Subcutaneous abdominal adipose tissue (tissue), 5 donors: ENCODE measurements at regions not wholly inside any gene's neighbourhood (a gene's known extent, or its start where the extent isn't known, plus 50 kb on each side); places are given as distances from the start of the nearest gene placed in this dataset.
"Not testable (repeated sequence)": the region's sequence is repeated elsewhere in the genome, so short reads cannot be mapped to it uniquely, and the experiment has no call there.

ENCODE experiments used
- H3K27ac ChIP-seq: one replicate; pipeline ENCODE4 v1.7.0; 2013; ENCODE audit warnings: low read depth, mild to moderate bottlenecking, inconsistent platforms, low read length, moderate library complexity
- H3K27me3 ChIP-seq, 5 donors: one replicate each; pipeline ENCODE4 v1.7.0; 2013; ENCODE audit warnings: low read length in 5 of 5, inconsistent platforms in 1 of 5; ENCODE audit not compliant: control insufficient read depth in 5 of 5, insufficient read depth in 4 of 5
- H3K36me3 ChIP-seq, 5 donors: one replicate each; pipeline ENCODE4 v1.7.0; 2013; ENCODE audit warnings: low read length in 5 of 5; ENCODE audit not compliant: control insufficient read depth in 5 of 5, insufficient read depth in 5 of 5
- H3K4me1 ChIP-seq, 5 donors: one replicate each; pipeline ENCODE4 v1.7.0; 2013; ENCODE audit warnings: low read length in 5 of 5, mild to moderate bottlenecking in 3 of 5, moderate library complexity in 1 of 5; ENCODE audit not compliant: control insufficient read depth in 5 of 5, insufficient read depth in 5 of 5
- H3K4me3 ChIP-seq, 5 donors: one replicate each; pipeline ENCODE4 v1.7.0; 2013; ENCODE audit warnings: low read length in 5 of 5, low read depth in 1 of 5
- H3K9ac ChIP-seq, 5 donors: one replicate each; pipeline ENCODE4 v1.7.0; 2013; ENCODE audit warnings: low read length in 5 of 5, mild to moderate bottlenecking in 4 of 5, moderate library complexity in 3 of 5
- H3K9me3 ChIP-seq, 5 donors: one replicate each; pipeline ENCODE4 v1.7.0; 2013; ENCODE audit warnings: low read length in 5 of 5; ENCODE audit not compliant: control insufficient read depth in 5 of 5
- donor health status: healthy.
- donor health status: healthy.
- donor health status: healthy.
- donor health status: healthy.
- donor health status: healthy.

DNA sequence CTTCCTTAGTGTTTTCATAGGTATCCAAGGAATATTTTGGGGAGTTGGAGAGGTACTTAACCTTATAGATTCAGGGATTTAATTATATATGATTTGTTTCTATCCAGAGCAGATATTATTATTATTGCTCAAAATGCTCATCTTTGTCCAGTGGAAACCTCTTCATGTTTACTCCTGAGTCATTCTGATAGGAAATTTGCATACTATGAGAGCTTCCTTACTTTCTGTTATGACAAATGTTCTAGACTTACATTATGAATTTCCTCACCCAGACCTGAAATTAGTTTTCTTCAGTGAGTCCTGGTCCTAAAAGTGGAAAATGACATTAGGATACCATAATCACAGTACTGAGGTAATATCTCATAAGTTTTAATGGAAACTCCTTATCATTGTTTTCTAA lies 57.5 kb upstream of the PLPPR5 start:
- H3K36me3 ChIP-seq, result no peaks in the 10 kb centered on the region
- H3K4me1 ChIP-seq, result no peaks in the 10 kb centered on the region
- H3K27ac ChIP-seq, result no peak overlapping the region

DNA sequence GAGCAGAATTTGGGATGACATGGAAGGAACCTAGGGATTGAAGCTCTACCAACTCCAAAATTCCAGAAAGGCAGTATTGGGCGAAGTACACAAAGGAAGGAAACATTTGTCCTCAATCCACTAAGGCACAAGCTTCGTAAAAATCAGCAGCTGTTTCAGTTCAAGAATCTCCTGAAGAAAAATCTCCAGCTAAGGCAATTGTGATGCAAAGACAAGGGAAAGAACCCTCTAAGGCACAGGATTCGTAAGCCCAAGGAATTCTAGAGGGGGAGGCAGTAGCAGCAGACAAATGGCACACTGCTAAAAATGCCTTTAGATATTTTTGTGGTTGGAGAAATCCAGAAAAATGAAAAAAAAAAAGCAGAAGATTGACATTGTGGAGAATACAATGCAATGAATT lies 64.5 kb upstream of the PLPPR5 start:
- Histone ChIP-seq H3K27ac (no peak overlapping the region), H3K9me3 (no peaks in the 10 kb centered on the region), H3K27me3 (no peaks in the 10 kb centered on the region)

More for the DNA sequence above, 57.5 kb upstream of the PLPPR5 start:
- no peaks in the 10 kb centered on the region for H3K9me3 ChIP-seq
- no peaks in the 10 kb centered on the region for H3K27me3 ChIP-seq
- no peak overlapping the region for H3K9ac ChIP-seq
- no peak overlapping the region for H3K4me3 ChIP-seq

DNA sequence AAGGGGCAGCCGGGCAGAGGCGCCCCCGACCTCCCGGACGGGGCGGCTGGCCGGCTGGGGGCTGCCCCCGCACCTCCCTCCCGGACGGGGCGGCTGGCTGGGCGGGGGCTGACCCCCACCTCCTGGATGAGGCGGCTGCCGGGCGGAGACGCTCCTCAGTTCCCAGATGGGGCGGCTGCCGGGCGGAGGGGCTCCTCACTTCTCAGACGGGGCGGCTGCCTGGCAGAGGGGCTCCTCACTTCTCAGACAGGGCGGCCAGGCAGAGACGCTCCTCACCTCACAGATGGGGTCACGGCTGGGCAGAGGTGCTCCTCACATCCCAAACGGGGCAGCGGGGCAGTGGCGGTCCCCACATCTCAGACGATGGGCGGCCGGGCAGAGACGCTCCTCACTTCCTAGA lies 73.9 kb upstream of the PLPPR5 start:
- H3K9ac ChIP-seq, H3K36me3 ChIP-seq, H3K9me3 ChIP-seq, H3K27me3 ChIP-seq, H3K4me3 ChIP-seq, H3K4me1 ChIP-seq, H3K27ac ChIP-seq: not testable (repeated sequence)

More for the DNA sequence above, 64.5 kb upstream of the PLPPR5 start:
- Histone ChIP-seq H3K9ac (no peak overlapping the region), H3K4me1 (no peaks in the 10 kb centered on the region), H3K36me3 (no peaks in the 10 kb centered on the region), H3K4me3 (no peak overlapping the region)

DNA sequence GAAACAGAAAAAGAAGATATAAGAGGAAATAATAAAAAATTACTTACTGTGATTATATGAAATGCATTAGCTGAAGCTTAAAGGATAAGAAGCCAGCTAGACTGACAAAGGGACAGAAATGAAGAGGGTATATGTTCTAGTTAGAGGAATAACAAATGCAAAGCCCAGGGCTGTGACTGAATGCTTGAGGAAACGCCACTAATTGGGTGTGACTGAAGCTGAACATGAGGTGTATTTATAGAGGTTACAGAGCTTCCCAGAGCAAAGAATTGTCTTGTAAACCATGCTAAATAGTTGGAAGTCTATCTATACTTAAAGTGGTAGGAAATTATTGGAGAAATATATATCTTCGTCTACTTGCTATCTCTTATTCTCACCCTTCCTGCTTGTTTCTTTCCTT lies 77.7 kb upstream of the PLPPR5 start:
- peaks cover 0 to 2% (median under 1%) of the 10 kb centered on the region in 5 donors for H3K9me3 ChIP-seq
- no peaks in the 10 kb centered on the region for H3K4me1 ChIP-seq
- no peak overlapping the region for H3K9ac ChIP-seq
- no peaks in the 10 kb centered on the region for H3K36me3 ChIP-seq
- no peaks in the 10 kb centered on the region for H3K27me3 ChIP-seq
- H3K27ac ChIP-seq, result no peak overlapping the region
- H3K4me3 ChIP-seq, result no peak overlapping the region

DNA sequence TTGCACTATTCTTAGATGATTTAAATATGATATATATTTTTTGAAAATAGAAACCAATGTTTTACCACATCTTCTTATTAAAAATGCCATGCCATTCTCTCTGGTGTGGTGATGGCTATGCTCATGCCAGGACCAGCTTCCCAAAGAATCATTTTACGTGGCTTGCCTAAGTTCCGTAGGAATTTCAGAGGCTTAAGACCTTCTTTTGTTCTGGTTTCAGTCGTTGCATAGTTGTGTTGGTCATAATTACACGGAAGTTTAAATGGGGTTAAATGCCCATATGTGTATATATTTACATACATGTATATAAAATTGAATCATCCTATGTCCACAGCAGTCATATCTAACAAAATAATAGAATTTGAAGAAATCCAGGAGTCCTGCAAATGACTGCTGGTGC lies 78.7 kb upstream of the PLPPR5 start:
- Histone ChIP-seq H3K4me3 (no peak overlapping the region), H3K27ac (no peak overlapping the region), H3K27me3 (no peaks in the 10 kb centered on the region), H3K36me3 (no peaks in the 10 kb centered on the region), H3K9ac (no peak overlapping the region), H3K4me1 (no peaks in the 10 kb centered on the region), H3K9me3 (no peaks in the 10 kb centered on the region)

DNA sequence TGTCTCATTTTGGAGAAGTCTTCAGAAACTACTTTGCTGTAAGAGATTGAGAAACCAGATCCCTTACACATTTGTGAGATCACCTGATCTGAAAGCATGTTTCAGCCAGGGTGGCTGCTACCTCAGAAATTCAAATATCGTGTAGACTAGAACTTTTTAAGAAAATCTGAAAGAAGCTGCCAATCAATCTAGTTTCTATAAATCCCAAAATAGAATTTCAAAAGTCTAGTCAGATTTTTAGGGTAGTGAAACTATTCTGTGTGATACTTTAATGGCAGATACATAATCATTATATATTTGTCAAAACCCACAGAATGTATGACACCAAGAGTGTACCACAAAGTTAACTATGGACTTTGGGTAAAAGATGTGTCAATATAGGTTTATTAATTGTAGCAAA lies 79.9 kb upstream of the PLPPR5 start:
- Histone ChIP-seq H3K27me3 (no peaks in the 10 kb centered on the region), H3K4me3 (no peak overlapping the region), H3K9ac (no peak overlapping the region), H3K9me3 (peaks cover 0 to 3% (median 0%) of the 10 kb centered on the region in 5 donors), H3K36me3 (no peaks in the 10 kb centered on the region), H3K27ac (no peak overlapping the region), H3K4me1 (no peaks in the 10 kb centered on the region)

DNA sequence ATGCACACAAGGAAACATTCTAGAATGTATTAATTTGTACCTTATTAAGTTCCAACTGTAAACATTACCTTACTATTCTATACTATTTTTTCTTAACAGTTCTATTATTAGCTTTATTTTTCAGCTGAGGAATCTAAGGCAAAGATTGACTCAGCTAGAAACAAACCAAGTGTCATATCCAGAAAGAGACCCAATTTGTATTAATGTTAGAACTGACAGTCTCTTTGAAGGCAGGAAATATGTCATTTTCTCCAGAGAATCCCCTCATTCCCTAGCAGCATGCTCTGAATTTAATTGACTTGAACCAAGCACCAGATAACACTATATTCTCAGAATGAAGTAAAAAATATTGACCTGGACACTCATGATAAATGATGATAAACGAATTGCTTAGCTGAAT lies 81.4 kb upstream of the PLPPR5 start:
- H3K27me3 ChIP-seq, result no peaks in the 10 kb centered on the region
- H3K4me3 ChIP-seq, result no peak overlapping the region
- H3K4me1 ChIP-seq, result no peaks in the 10 kb centered on the region

DNA sequence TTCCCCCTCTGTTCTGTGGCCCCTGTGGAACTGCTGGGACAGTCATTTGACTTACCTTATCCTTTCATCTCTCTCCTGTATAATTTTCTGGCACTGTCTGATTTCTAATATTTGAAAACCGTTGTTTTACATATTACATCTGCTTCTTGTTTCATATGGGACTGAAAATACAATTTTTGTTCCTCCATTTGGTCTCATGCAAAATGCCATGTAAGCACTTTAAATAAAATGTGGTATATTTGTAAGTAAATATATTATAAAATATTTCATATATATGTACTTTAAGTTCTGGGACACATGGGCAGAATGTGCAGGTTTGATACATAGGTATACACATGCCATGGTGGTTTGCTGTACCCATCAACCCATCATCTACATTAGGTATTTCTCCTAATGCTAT lies 93.9 kb upstream of the PLPPR5 start:
- peaks cover 0 to 9% (median 2%) of the 10 kb centered on the region in 5 donors for H3K9me3 ChIP-seq
- H3K4me3 ChIP-seq, result no peak overlapping the region
- H3K9ac ChIP-seq, result no peak overlapping the region
- no peak overlapping the region for H3K27ac ChIP-seq
- H3K36me3 ChIP-seq, result no peaks in the 10 kb centered on the region
- H3K4me1 ChIP-seq, result no peaks in the 10 kb centered on the region
- H3K27me3 ChIP-seq, result no peaks in the 10 kb centered on the region

More for the DNA sequence above, 81.4 kb upstream of the PLPPR5 start:
- H3K9me3 ChIP-seq, result peaks cover 0 to 3% (median 0%) of the 10 kb centered on the region in 5 donors
- H3K27ac ChIP-seq, result no peak overlapping the region
- no peak overlapping the region for H3K9ac ChIP-seq
- no peaks in the 10 kb centered on the region for H3K36me3 ChIP-seq

DNA sequence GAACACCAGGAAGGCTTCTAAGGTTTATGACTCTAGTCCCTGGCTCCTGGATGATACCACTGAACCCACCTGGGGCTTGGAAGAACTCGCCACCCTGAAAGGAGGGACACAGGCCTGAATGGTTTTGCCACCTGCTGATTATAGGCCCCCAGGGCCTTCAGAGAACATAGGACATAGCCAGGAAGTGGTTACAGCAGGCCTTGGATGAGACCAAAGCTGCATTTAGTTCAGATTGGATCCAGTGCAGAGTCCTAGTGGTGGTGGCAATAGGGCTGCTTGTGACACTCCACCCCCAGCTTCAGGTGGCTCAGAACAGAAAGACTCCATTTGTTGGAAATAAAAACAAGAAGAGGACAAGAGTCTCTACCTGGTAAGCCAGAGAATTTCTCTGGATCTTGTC lies 101.6 kb upstream of the PLPPR5 start:
- no peak overlapping the region for H3K4me3 ChIP-seq
- H3K27ac ChIP-seq, result no peak overlapping the region
- no peaks in the 10 kb centered on the region for H3K36me3 ChIP-seq
- no peaks in the 10 kb centered on the region for H3K9me3 ChIP-seq
- no peak overlapping the region for H3K9ac ChIP-seq
- H3K4me1 ChIP-seq, result no peaks in the 10 kb centered on the region
- H3K27me3 ChIP-seq, result no peaks in the 10 kb centered on the region

DNA sequence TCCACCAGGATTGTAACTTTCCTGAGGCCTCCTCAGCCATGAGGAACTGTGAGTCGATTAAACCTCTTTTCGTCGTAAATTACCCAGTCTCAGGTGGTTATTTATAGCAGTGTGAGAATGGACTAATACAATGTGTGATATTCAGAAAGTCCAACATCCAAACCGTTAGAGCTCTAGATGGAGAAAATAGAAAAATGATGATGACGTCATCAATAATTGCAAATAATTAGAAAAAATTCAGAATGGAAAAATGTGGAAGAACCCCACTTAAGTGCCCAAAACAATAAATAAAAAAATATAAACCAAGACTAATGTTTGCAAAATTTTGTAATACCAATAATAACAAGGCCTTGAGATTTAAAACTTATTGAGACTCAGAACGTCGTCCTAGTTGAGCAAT lies 103.0 kb upstream of the PLPPR5 start:
- Histone ChIP-seq H3K9ac (no peak overlapping the region), H3K4me1 (no peaks in the 10 kb centered on the region), H3K27me3 (no peaks in the 10 kb centered on the region)

More for the DNA sequence above, 103.0 kb upstream of the PLPPR5 start:
- H3K36me3 ChIP-seq, result no peaks in the 10 kb centered on the region
- no peak overlapping the region for H3K27ac ChIP-seq
- H3K4me3 ChIP-seq, result no peak overlapping the region
- H3K9me3 ChIP-seq, result no peaks in the 10 kb centered on the region
